Uterus (tissue), 2 donors: ENCODE measurements at regions not wholly inside any gene's neighbourhood (a gene's known extent, or its start where the extent isn't known, plus 50 kb on each side); places are given as distances from the start of the nearest gene placed in this dataset.

Experiments used
- CTCF ChIP-seq, 4 experiments: fragments of 200-600 bp in 2 of 4; fragments of 450-650 bp in 2 of 4; sonication (generic) in 2 of 4; IDR thresholded peaks; one replicate each; pipeline ENCODE4 v1.5.1; 2016 to 2019; ENCODE audit warnings: antibody characterized with exemption in 4 of 4, mild to moderate bottlenecking in 2 of 4, moderate library complexity in 1 of 4
- POLR2A ChIP-seq, 2 donors: fragments of 450-650 bp; IDR thresholded peaks; one replicate each; pipeline ENCODE4 v1.6.1; 2016; ENCODE audit warnings: antibody characterized with exemption in 2 of 2, mild to moderate bottlenecking in 1 of 2, moderate library complexity in 1 of 2

GRCh38 chr10:110395350-110396283 is 90.9 kb upstream of the SMNDC1 start:
- no peak for TF ChIP-seq CTCF (IDR thresholded peaks at IDR 0.05)
- TF ChIP-seq POLR2A (IDR thresholded peaks at IDR 0.05): no peak
